Astrocyte of the spinal cord (primary cell): ENCODE measurements at regions not wholly inside any gene's neighbourhood (a gene's known extent, or its start where the extent isn't known, plus 50 kb on each side); places are given as distances from the start of the nearest gene placed in this dataset.
A peak's percentile ranks its signal among the peaks of the same experiment; 100 is the strongest.

Experiments used
- DNase-seq: peaks from one replicate; pipeline ENCODE4 v3.0.0; 2011; ENCODE audit warnings: low read depth, low spot score
- H3K4me3 ChIP-seq: 2 replicates; pipeline ENCODE4 v1.5.1; 2011; ENCODE audit warnings: low read depth, mild to moderate bottlenecking, low read length, moderate library complexity
- CTCF ChIP-seq: IDR thresholded peaks from 2 replicates; pipeline ENCODE4 v1.5.1; 2012; ENCODE audit warnings: low read depth, mild to moderate bottlenecking, low read length, inconsistent platforms
- in situ Hi-C: cut with HindIII; loops from 2 replicates; pipeline ENCODE4 v1.10.0; 2017; ENCODE audit warnings: low sequenced_read_pairs

- no peak overlapping the region for H3K4me3 ChIP-seq
- DNase-seq = peak; percentile 27
- in situ Hi-C loops = no loop called here
- TF ChIP-seq CTCF = peak; percentile 30
Observed at GRCh38 chr14:86646696-86647690, 1117.0 kb downstream of the FLRT2 start.

- no peak overlapping the region for H3K4me3 ChIP-seq
- in situ Hi-C loops = no loop called here
- DNase-seq = no peak
- TF ChIP-seq CTCF = no peak
Observed at GRCh38 chr14:86646125-86646524, 1116.2 kb downstream of the FLRT2 start.

- H3K4me3 ChIP-seq = no peak overlapping the region
- in situ Hi-C loops = no loop called here
- no peak for TF ChIP-seq CTCF
- DNase-seq = no peak
Observed at GRCh38 chr14:86641310-86641709, 1111.4 kb downstream of the FLRT2 start.

GRCh38 chr14:86640288-86640687 is 1110.3 kb downstream of the FLRT2 start:
- no peak for TF ChIP-seq CTCF
- in situ Hi-C loops = no loop called here
- no peak for DNase-seq
- no peak overlapping the region for H3K4me3 ChIP-seq

- no peak for DNase-seq
- no peak overlapping the region for H3K4me3 ChIP-seq
- TF ChIP-seq CTCF = no peak
- in situ Hi-C loops = no loop called here
Observed at GRCh38 chr14:86639666-86640065, 1109.7 kb downstream of the FLRT2 start.

GRCh38 chr14:86639146-86639545 is 1109.2 kb downstream of the FLRT2 start:
- no peak for DNase-seq
- no peak for TF ChIP-seq CTCF
- in situ Hi-C loops = no loop called here
- H3K4me3 ChIP-seq = no peak overlapping the region
